HepG2 (cell line): ENCODE measurements at regions not wholly inside any gene's neighbourhood (a gene's known extent, or its start where the extent isn't known, plus 50 kb on each side); places are given as distances from the start of the nearest gene placed in this dataset.

Experiments
- ATAC-seq: fragments of 200-7000 bp; cut with Tn5 transposase; 3 replicates; pipeline ENCODE4 v1.9.1; 2020; ENCODE audit warnings: mild to moderate bottlenecking, moderate library complexity
- BruUV-seq: library from RNA; stranded (reverse); fragments of 400-500 nt; replicated peaks from 2 replicates; lab custom pipeline; 2021; lab: Mats Ljungman, UMichigan
- CTCF ChIA-PET: fragments of 300-600 bp; formaldehyde crosslinking; extraction: SDS; loops from one replicate; lab custom pipeline; 2021; ENCODE audit warnings: low total read pairs, inconsistent platforms, low intra/inter-chr PET ratio; lab: Yijun Ruan, JAX
- POLR2A ChIA-PET: fragments of 350-600 bp; sonication (Branson Sonifier 250); formaldehyde crosslinking; loops from one replicate; lab custom pipeline; 2020; ENCODE audit warnings: antibody characterized with exemption, inconsistent platforms; lab: Yijun Ruan, JAX
- DNase-seq: peaks from one replicate; pipeline ENCODE4 v3.0.0-alpha.2; 2015; ENCODE audit warnings: low spot score
- FAIRE-seq: peaks from 3 replicates; lab custom pipeline; 2011; peaks lifted over from hg19 to GRCh38; lab: Jason Lieb, UNC
- H2AFZ ChIP-seq: one replicate; pipeline ENCODE4 v1.6.1; 2011; ENCODE audit warnings: low read length, inconsistent platforms
- H3K27ac ChIP-seq: fragments of 300-600 bp; 3 replicates; pipeline ENCODE4 v1.8.0; 2011; ENCODE audit warnings: mixed run types, mild to moderate bottlenecking, mixed read lengths, low read length, inconsistent platforms; ENCODE audit not compliant: insufficient read depth; ENCODE audit errors: extremely low read length
- H3K27me3 ChIP-seq, 2 experiments: fragments of 200-600 bp in 1 of 2; 2 replicates in 1 of 2; 3 replicates in 1 of 2; pipeline versions ENCODE4 v1.6.0 to v1.8.0; 2011; ENCODE audit warnings: low read length in 2 of 2, mild to moderate bottlenecking in 2 of 2, moderate library complexity in 2 of 2, inconsistent platforms in 1 of 2; ENCODE audit not compliant: insufficient read depth in 2 of 2, control insufficient read depth in 1 of 2
- H3K36me3 ChIP-seq, 2 experiments: fragments of 200-600 bp in 1 of 2; replicated peaks in 1 of 2; 2 replicates in 1 of 2; 3 replicates in 1 of 2; pipeline versions ENCODE4 v1.5.1 to v1.8.0; 2011; ENCODE audit warnings: low read length in 2 of 2, inconsistent platforms in 1 of 2; ENCODE audit not compliant: insufficient read depth in 2 of 2, control insufficient read depth in 1 of 2
- H3K4me1 ChIP-seq: 2 replicates; pipeline ENCODE4 v1.5.1; 2012; ENCODE audit warnings: low read length, inconsistent platforms; ENCODE audit not compliant: insufficient read depth
- H3K4me2 ChIP-seq: 2 replicates; pipeline ENCODE4 v1.6.0; 2011; ENCODE audit warnings: low read depth, low read length, inconsistent platforms
- H3K4me3 ChIP-seq, 3 experiments: fragments of 200-600 bp in 1 of 3; sonication (generic), shearing (Covaris generic) in 1 of 3; replicated peaks in 1 of 3; 2 replicates each; pipeline ENCODE4 v1.5.1; 2011 to 2016; ENCODE audit warnings: low read length in 3 of 3, inconsistent platforms in 2 of 3, low read depth in 2 of 3, mild to moderate bottlenecking in 2 of 3, control low read depth in 1 of 3, mixed read lengths in 1 of 3; ENCODE audit not compliant: insufficient read depth in 1 of 3
- H3K79me2 ChIP-seq: one replicate; pipeline ENCODE4 v1.6.1; 2011; ENCODE audit warnings: low read length, inconsistent platforms; ENCODE audit not compliant: insufficient read depth
- H3K9ac ChIP-seq: 2 replicates; pipeline ENCODE4 v1.6.0; 2011; ENCODE audit warnings: mild to moderate bottlenecking, low read depth, low read length, inconsistent platforms; ENCODE audit not compliant: insufficient read depth
- H3K9me3 ChIP-seq: 2 replicates; pipeline ENCODE4 v1.5.1; 2012; ENCODE audit warnings: mild to moderate bottlenecking, low read length
- H4K20me1 ChIP-seq: 2 replicates; pipeline ENCODE4 v1.6.0; 2011; ENCODE audit warnings: inconsistent platforms, mild to moderate bottlenecking, low read length, moderate library complexity; ENCODE audit not compliant: insufficient read depth
- BCL3 ChIP-seq: sonication (generic); formaldehyde crosslinking; IDR thresholded peaks from 2 replicates; pipeline ENCODE4 v1.5.1; 2020; ENCODE audit warnings: mild to moderate bottlenecking, missing genetic modification reagents, moderate library complexity
- GTF3A ChIP-seq: sonication (generic); formaldehyde crosslinking; conservative IDR thresholded peaks from 2 replicates; pipeline ENCODE4 v1.4.0; 2020; ENCODE audit warnings: mild to moderate bottlenecking, missing genetic modification reagents
- KAT8 ChIP-seq: IDR thresholded peaks from 2 replicates; pipeline ENCODE4 v1.6.1; 2016; ENCODE audit warnings: missing genetic modification reagents, missing compliant biosample characterization
- MED1 ChIP-seq: sonication (generic); formaldehyde crosslinking; IDR thresholded peaks from 2 replicates; pipeline ENCODE4 v1.4.0; 2020; ENCODE audit warnings: missing genetic modification reagents
- TEAD3 ChIP-seq: optimal IDR thresholded peaks from 2 replicates; pipeline ENCODE3; 2016; ENCODE audit warnings: borderline replicate concordance
- TFAP4 ChIP-seq: sonication (generic); IDR thresholded peaks from 2 replicates; pipeline ENCODE4 v1.6.1; 2016; ENCODE audit warnings: low read depth, borderline replicate concordance
- U2AF1 ChIP-seq: fragments of 200-400 bp; formaldehyde crosslinking; optimal IDR thresholded peaks from 2 replicates; pipeline ENCODE3; 2017; ENCODE audit warnings: mild to moderate bottlenecking, low read depth, low read length
- WIZ ChIP-seq: sonication (generic); formaldehyde crosslinking; IDR thresholded peaks from 2 replicates; pipeline ENCODE4 v1.5.1; 2020; ENCODE audit warnings: mild to moderate bottlenecking, missing genetic modification reagents
- ZFX ChIP-seq: sonication (generic); formaldehyde crosslinking; IDR thresholded peaks from 2 replicates; pipeline ENCODE4 v1.4.0; 2020; ENCODE audit warnings: mild to moderate bottlenecking, low read depth, missing genetic modification reagents, moderate library complexity
- ZMAT3 ChIP-seq: sonication (generic); formaldehyde crosslinking; conservative IDR thresholded peaks from 2 replicates; pipeline ENCODE4 v1.7.0; 2021; ENCODE audit warnings: missing genetic modification reagents
- ZNF292 ChIP-seq: sonication (generic); formaldehyde crosslinking; IDR thresholded peaks from 2 replicates; pipeline ENCODE4 v1.8.1; 2022; ENCODE audit warnings: mild to moderate bottlenecking, low read depth, missing genetic modification reagents, borderline replicate concordance
- ZNF547 ChIP-seq: sonication (generic); formaldehyde crosslinking; IDR thresholded peaks from 2 replicates; pipeline ENCODE4 v1.5.1; 2020; ENCODE audit warnings: mild to moderate bottlenecking, missing genetic modification reagents
- ZNF577 ChIP-seq: sonication (generic); formaldehyde crosslinking; IDR thresholded peaks from 2 replicates; pipeline ENCODE4 v1.4.0; 2020; ENCODE audit warnings: mild to moderate bottlenecking, low read depth, missing genetic modification reagents, borderline replicate concordance
- WGBS: methylation state at CpG from one replicate; pipeline ENCODE4 v1.1.6; 2017; ENCODE audit warnings: low lambda C conversion rate; 5-methylcytosine and 5-hydroxymethylcytosine counted together
- in situ Hi-C: cut with HindIII; loops from 2 replicates; pipeline ENCODE4 v1.10.0; 2017; ENCODE audit warnings: low pct_unique_long_range_greater_than_20kb; ENCODE audit not compliant: extremely low pct_ligation_motif_present
- intact Hi-C: fragments of 100-400 bp; cut with micrococcal nuclease; formaldehyde crosslinking; loops from one replicate; pipeline ENCODE4 v1.10.0; 2022; ENCODE audit not compliant: unreplicated experiment
- TF ChIP-seq, protein P1 (sequence below): IDR thresholded peaks from 2 replicates; pipeline ENCODE4 v1.6.1; 2012; ENCODE audit warnings: inconsistent platforms
- TF ChIP-seq, protein P2 (sequence below): sonication (generic); formaldehyde crosslinking; IDR thresholded peaks from 2 replicates; pipeline ENCODE4 v1.4.0; 2020; ENCODE audit warnings: missing genetic modification reagents
- TF ChIP-seq, protein P3 (sequence below): sonication (generic); formaldehyde crosslinking; IDR thresholded peaks from 2 replicates; pipeline ENCODE4 v1.5.1; 2020; ENCODE audit warnings: missing genetic modification reagents, mild to moderate bottlenecking, borderline replicate concordance

DNA sequence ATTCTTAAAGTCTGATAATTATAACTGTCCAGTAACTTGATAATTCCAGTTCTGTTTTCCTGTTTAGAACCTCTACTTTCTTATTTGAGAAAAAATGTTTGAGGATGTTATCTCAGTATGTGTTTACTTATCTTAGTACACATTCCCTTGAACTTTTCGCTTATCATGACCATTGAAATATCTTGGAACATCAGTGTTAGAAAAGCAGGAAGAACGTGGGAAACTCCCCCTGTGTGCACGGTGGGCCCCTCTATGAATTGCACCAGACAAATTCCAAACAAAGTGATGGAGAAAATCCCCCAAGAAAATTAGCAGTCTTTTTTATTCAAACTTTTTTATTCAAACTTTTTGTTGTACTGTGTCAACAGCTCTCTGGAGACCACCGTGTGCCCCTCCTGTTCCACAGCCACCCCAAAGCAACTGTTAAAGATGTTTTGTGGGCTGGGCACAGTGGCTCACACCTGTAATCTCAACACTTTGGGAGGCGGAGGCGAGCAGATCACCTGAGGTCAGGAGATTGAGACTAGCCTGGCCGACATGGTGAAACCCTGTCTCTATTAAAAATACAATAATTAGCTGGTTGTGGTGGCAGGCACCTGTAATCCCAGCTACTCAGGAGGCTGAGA is 78.3 kb upstream of the PEG3 start (continued):
- no peak for TF ChIP-seq U2AF1
- TF ChIP-seq KAT8 (CRISPR knock-in tag): 0 out of 2 replicates have a peak, but pooled peaks have one; percentile 50

DNA sequence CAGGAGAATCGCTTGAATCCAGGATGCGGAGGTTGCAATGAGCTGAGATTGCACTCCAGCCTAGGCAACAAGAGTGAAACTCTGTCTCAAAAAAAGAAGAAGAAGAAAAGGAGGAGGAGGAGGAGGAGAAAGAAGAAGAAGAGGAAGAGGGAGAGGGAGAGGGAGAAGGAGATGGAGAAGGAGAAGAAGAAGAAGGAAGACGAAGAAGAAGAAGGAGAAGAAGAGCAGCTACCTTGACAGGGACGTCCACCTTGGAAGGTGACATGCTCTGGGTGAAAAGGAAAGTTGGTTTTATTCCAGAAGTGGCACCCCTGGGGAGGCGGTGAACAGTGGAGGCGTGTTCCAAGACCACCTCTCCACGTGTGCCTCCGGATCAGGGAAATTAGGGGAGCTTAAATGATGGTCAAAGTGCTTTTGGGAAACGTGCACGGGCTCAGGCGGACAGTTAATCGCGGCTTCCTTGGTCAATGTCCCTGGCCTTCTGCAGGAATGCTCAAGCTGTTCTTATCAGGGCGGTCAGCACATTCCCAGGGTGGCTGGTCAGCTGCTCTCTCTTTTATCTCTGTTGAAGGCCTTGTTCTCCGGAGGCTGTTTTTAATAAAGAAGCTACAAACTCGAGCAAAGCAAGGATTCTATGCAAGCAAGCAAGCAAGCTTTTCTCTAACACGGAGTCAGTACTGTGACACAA is 78.9 kb upstream of the PEG3 start:
- in situ Hi-C loops (no loop called here), intact Hi-C loops (loop anchor here (10.0 kb wide), 1 partner anchor 55 kb away; no protein-coding TSS in a partner anchor)
- DNase-seq (no peak), ATAC-seq (peak; percentile 41), FAIRE-seq (no peak)
- H3K9me3 ChIP-seq: peaks cover 9% of the 10 kb centered on the region; the same call in 1 of the 2 replicates
- H3K4me1 ChIP-seq: peaks cover 47% of the 10 kb centered on the region
- peaks cover 5% of the 10 kb centered on the region for H3K79me2 ChIP-seq
- ChIA-PET POLR2A (interaction anchor here (0.9 to 3.4 kb wide), 6 partner anchors 8 to 56 kb away, joined by 3 to 16 read pairs (median 5); no protein-coding TSS in a partner anchor), CTCF (no interaction called here)
- H3K4me3 ChIP-seq: no peak overlapping the region
- peak overlapping the region; percentile 40; the same call in 1 of the 2 replicates for H3K4me2 ChIP-seq
- H3K36me3 ChIP-seq: no peaks in the 10 kb centered on the region
- no peak overlapping the region for H2AFZ ChIP-seq
- peak overlapping the region; percentile 70 for H3K27ac ChIP-seq
- H3K9ac ChIP-seq: peak overlapping the region; percentile 19; the same call in 1 of the 2 replicates
- WGBS: 73% methylated on average over 17 of the region's 17 CpGs
- no peaks in the 10 kb centered on the region for H3K27me3 ChIP-seq
- H4K20me1 ChIP-seq: no peaks in the 10 kb centered on the region
- no TSS peak for BruUV-seq
- TF ChIP-seq ZMAT3: no peak
- TF ChIP-seq, protein P1, sequence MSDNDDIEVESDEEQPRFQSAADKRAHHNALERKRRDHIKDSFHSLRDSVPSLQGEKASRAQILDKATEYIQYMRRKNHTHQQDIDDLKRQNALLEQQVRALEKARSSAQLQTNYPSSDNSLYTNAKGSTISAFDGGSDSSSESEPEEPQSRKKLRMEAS: peak; percentile 33; the same call in 1 of the 2 replicates
- TF ChIP-seq, protein P2, sequence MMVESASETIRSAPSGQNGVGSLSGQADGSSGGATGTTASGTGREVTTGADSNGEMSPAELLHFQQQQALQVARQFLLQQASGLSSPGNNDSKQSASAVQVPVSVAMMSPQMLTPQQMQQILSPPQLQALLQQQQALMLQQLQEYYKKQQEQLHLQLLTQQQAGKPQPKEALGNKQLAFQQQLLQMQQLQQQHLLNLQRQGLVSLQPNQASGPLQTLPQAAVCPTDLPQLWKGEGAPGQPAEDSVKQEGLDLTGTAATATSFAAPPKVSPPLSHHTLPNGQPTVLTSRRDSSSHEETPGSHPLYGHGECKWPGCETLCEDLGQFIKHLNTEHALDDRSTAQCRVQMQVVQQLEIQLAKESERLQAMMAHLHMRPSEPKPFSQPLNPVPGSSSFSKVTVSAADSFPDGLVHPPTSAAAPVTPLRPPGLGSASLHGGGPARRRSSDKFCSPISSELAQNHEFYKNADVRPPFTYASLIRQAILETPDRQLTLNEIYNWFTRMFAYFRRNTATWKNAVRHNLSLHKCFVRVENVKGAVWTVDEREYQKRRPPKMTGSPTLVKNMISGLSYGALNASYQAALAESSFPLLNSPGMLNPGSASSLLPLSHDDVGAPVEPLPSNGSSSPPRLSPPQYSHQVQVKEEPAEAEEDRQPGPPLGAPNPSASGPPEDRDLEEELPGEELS (CRISPR knock-in tag): 0 out of 2 replicates have a peak, but pooled peaks have one; percentile 27
- TF ChIP-seq BCL3 (CRISPR knock-in tag): no peak
- TF ChIP-seq, protein P3, sequence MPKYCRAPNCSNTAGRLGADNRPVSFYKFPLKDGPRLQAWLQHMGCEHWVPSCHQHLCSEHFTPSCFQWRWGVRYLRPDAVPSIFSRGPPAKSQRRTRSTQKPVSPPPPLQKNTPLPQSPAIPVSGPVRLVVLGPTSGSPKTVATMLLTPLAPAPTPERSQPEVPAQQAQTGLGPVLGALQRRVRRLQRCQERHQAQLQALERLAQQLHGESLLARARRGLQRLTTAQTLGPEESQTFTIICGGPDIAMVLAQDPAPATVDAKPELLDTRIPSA (CRISPR knock-in tag): no peak
- TF ChIP-seq ZNF292 (CRISPR knock-in tag): 0 out of 2 replicates have a peak, but pooled peaks have one; percentile 52
- 0 out of 2 replicates have a peak, but pooled peaks have one; percentile 43 for TF ChIP-seq ZFX
- TF ChIP-seq TFAP4: peak; percentile 64; the same call in 1 of the 2 replicates
- peak; percentile 82 for TF ChIP-seq MED1 (CRISPR knock-in tag)
- TF ChIP-seq WIZ (CRISPR knock-in tag): no peak
- TF ChIP-seq GTF3A: no peak
- peak; percentile 21; the same call in 1 of the 2 replicates for TF ChIP-seq ZNF547
- peak; percentile 49 for TF ChIP-seq TEAD3 (CRISPR knock-in tag)
- TF ChIP-seq ZNF577 (CRISPR knock-in tag): no peak
